ENCODE measurements at regions not wholly inside any gene's neighbourhood (a gene's known extent, or its start where the extent isn't known, plus 50 kb on each side); places are given as distances from the start of the nearest gene placed in this dataset.

DNA sequence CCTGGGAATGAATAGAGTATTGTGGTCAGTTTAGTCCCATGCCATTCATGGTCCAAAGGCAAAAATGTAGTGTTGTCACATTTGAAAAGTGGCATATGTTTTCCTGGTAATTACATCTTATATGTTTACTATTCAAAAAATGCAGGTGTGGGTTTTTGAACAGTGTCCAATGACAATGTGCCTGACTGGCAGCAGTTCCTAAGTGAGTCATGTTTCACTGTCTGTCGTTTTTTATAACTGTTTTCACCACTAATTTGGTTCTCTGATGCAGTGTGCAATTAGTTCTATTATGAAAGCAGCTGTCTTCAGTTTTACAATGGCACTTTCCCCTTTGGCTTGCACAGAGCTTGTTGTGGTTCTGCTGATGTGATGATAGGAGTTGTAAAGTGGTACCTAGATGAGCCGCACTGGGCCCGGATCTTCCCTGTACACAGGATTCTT, 162.3 kb downstream of the SEM1 start:
- no peak for TF ChIP-seq EZH2 (IDR thresholded peaks at IDR 0.05; ENCODE audit: insufficient read depth, low read length)
- TF ChIP-seq, protein P1, sequence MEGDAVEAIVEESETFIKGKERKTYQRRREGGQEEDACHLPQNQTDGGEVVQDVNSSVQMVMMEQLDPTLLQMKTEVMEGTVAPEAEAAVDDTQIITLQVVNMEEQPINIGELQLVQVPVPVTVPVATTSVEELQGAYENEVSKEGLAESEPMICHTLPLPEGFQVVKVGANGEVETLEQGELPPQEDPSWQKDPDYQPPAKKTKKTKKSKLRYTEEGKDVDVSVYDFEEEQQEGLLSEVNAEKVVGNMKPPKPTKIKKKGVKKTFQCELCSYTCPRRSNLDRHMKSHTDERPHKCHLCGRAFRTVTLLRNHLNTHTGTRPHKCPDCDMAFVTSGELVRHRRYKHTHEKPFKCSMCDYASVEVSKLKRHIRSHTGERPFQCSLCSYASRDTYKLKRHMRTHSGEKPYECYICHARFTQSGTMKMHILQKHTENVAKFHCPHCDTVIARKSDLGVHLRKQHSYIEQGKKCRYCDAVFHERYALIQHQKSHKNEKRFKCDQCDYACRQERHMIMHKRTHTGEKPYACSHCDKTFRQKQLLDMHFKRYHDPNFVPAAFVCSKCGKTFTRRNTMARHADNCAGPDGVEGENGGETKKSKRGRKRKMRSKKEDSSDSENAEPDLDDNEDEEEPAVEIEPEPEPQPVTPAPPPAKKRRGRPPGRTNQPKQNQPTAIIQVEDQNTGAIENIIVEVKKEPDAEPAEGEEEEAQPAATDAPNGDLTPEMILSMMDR (IDR thresholded peaks at IDR 0.05; ENCODE audit: insufficient read depth, low read depth, low read length): no peak

Measured in astrocyte (in vitro differentiated cells and primary cell).